ENCODE measurements at regions not wholly inside any gene's neighbourhood (a gene's known extent, or its start where the extent isn't known, plus 50 kb on each side); places are given as distances from the start of the nearest gene placed in this dataset.

- no peak for TF ChIP-seq EP300 (IDR thresholded peaks at IDR 0.05)
- ATAC-seq: no peak
- Histone ChIP-seq H3K4me3 (no peak overlapping the region), H3K4me1 (no peaks in the 10 kb centered on the region), H3K27me3 (no peaks in the 10 kb centered on the region), H3K36me3 (no peaks in the 10 kb centered on the region), H3K27ac (no peak overlapping the region), H3K9me3 (peaks cover 0 to 27% (median 0%) of the 10 kb centered on the region in 3 donors)
Measured at GRCh38 chr6:120230008-120230407, 880.4 kb upstream of the MAN1A1 start.

GRCh38 chr6:120228297-120228696 lies 878.7 kb upstream of the MAN1A1 start:
- TF ChIP-seq POLR2A (IDR thresholded peaks at IDR 0.05) (no peak), POLR2AphosphoS5 (IDR thresholded peaks at IDR 0.05) (no peak)
- no peaks in the 10 kb centered on the region for H3K4me1 ChIP-seq
- H3K9me3 ChIP-seq: peaks cover 0 to 12% (median 0%) of the 10 kb centered on the region in 3 donors
- H3K27ac ChIP-seq: no peak overlapping the region
- whole genome bisulfite sequencing, 2 donors (ENCODE audit: low coverage in 1 of 2): 83 to 100% methylated on average over 1 to 4 of the region's 4 CpGs
- H3K27me3 ChIP-seq: no peaks in the 10 kb centered on the region
- no peaks in the 10 kb centered on the region for H3K36me3 ChIP-seq
- H3K4me3 ChIP-seq: no peak overlapping the region
- no peak for ATAC-seq

- TF ChIP-seq CTCF (IDR thresholded peaks at IDR 0.05) (no peak), POLR2A (IDR thresholded peaks at IDR 0.05) (no peak), EP300 (IDR thresholded peaks at IDR 0.05) (no peak), POLR2AphosphoS5 (IDR thresholded peaks at IDR 0.05) (no peak)
- Histone ChIP-seq H3K36me3 (no peaks in the 10 kb centered on the region), H3K27me3 (no peaks in the 10 kb centered on the region), H3K27ac (no peak overlapping the region), H3K4me3 (no peak overlapping the region), H3K4me1 (no peaks in the 10 kb centered on the region), H3K9me3 (no peaks in the 10 kb centered on the region)
- no peak for ATAC-seq
- 73 to 88% methylated on average over 1 of the region's 1 CpG for WGBS, 2 donors (ENCODE audit: low coverage in 1 of 2)
Measured at GRCh38 chr6:120219339-120219738, 869.8 kb upstream of the MAN1A1 start.

- Histone ChIP-seq H3K36me3 (no peaks in the 10 kb centered on the region), H3K27ac (no peak overlapping the region), H3K27me3 (no peaks in the 10 kb centered on the region), H3K9me3 (no peaks in the 10 kb centered on the region), H3K4me3 (no peak overlapping the region), H3K4me1 (no peaks in the 10 kb centered on the region)
- ATAC-seq: no peak
- no peak for TF ChIP-seq POLR2AphosphoS5 (IDR thresholded peaks at IDR 0.05)
- TF ChIP-seq CTCF (IDR thresholded peaks at IDR 0.05): no peak
- no peak for TF ChIP-seq EP300 (IDR thresholded peaks at IDR 0.05)
Measured at GRCh38 chr6:120214088-120214499, 864.5 kb upstream of the MAN1A1 start.

GRCh38 chr6:120211955-120212792 lies 862.6 kb upstream of the MAN1A1 start:
- H3K27ac ChIP-seq: no peak overlapping the region
- no peak for ATAC-seq
- no peaks in the 10 kb centered on the region for H3K27me3 ChIP-seq
- no peaks in the 10 kb centered on the region for H3K36me3 ChIP-seq
- TF ChIP-seq POLR2AphosphoS5 (IDR thresholded peaks at IDR 0.05): no peak
- TF ChIP-seq EP300 (IDR thresholded peaks at IDR 0.05): no peak
- no peak for TF ChIP-seq POLR2A (IDR thresholded peaks at IDR 0.05)
- TF ChIP-seq CTCF (IDR thresholded peaks at IDR 0.05): no peak
- H3K4me3 ChIP-seq: no peak overlapping the region
- no peaks in the 10 kb centered on the region for H3K4me1 ChIP-seq
- 53 to 81% methylated on average over 4 of the region's 4 CpGs for WGBS, 2 donors (ENCODE audit: low coverage in 1 of 2)
- H3K9me3 ChIP-seq: no peaks in the 10 kb centered on the region

- Histone ChIP-seq H3K4me3 (no peak overlapping the region), H3K27me3 (no peaks in the 10 kb centered on the region), H3K4me1 (no peaks in the 10 kb centered on the region), H3K27ac (no peak overlapping the region), H3K36me3 (no peaks in the 10 kb centered on the region), H3K9me3 (no peaks in the 10 kb centered on the region)
- TF ChIP-seq CTCF (IDR thresholded peaks at IDR 0.05) (no peak), EP300 (IDR thresholded peaks at IDR 0.05) (no peak), POLR2AphosphoS5 (IDR thresholded peaks at IDR 0.05) (no peak), POLR2A (IDR thresholded peaks at IDR 0.05) (no peak)
- WGBS, 2 donors (ENCODE audit: low coverage in 1 of 2): 75 to 100% methylated on average over 1 of the region's 1 CpG
- ATAC-seq: no peak
Measured at GRCh38 chr6:120202878-120203277, 853.3 kb upstream of the MAN1A1 start.

Data from gastroesophageal sphincter (tissue), 4 donors.